Gastrocnemius medialis (tissue), 4 donors: ENCODE measurements at regions not wholly inside any gene's neighbourhood (a gene's known extent, or its start where the extent isn't known, plus 50 kb on each side); places are given as distances from the start of the nearest gene placed in this dataset.

ENCODE experiments used
- POLR2A ChIP-seq, 2 donors: fragments of 450-650 bp; IDR thresholded peaks; one replicate each; pipeline ENCODE4 v1.6.1; 2017; ENCODE audit warnings: antibody characterized with exemption in 2 of 2, mild to moderate bottlenecking in 2 of 2, moderate library complexity in 2 of 2
- TF ChIP-seq, protein P1 (sequence below), 5 experiments: fragments of 450-650 bp in 3 of 5; fragments of 200-600 bp in 2 of 5; sonication (generic) in 2 of 5; IDR thresholded peaks in 4 of 5; conservative IDR thresholded peaks in 1 of 5; 1 replicate in 4 of 5; 2 replicates in 1 of 5; pipeline ENCODE4 v1.5.1; 2016 to 2019; ENCODE audit warnings: antibody characterized with exemption in 5 of 5, mild to moderate bottlenecking in 3 of 5, moderate library complexity in 3 of 5

- TF ChIP-seq, protein P1, sequence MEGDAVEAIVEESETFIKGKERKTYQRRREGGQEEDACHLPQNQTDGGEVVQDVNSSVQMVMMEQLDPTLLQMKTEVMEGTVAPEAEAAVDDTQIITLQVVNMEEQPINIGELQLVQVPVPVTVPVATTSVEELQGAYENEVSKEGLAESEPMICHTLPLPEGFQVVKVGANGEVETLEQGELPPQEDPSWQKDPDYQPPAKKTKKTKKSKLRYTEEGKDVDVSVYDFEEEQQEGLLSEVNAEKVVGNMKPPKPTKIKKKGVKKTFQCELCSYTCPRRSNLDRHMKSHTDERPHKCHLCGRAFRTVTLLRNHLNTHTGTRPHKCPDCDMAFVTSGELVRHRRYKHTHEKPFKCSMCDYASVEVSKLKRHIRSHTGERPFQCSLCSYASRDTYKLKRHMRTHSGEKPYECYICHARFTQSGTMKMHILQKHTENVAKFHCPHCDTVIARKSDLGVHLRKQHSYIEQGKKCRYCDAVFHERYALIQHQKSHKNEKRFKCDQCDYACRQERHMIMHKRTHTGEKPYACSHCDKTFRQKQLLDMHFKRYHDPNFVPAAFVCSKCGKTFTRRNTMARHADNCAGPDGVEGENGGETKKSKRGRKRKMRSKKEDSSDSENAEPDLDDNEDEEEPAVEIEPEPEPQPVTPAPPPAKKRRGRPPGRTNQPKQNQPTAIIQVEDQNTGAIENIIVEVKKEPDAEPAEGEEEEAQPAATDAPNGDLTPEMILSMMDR (IDR thresholded peaks at IDR 0.05 in 4 of 5, conservative IDR thresholded peaks at IDR 0.05 in 1 of 5), result no peak
- TF ChIP-seq POLR2A (IDR thresholded peaks at IDR 0.05), result no peak
These were observed 166.0 kb downstream of the IPMK start for GRCh38 chr10:58101682-58102081.
